ENCODE measurements at regions not wholly inside any gene's neighbourhood (a gene's known extent, or its start where the extent isn't known, plus 50 kb on each side); places are given as distances from the start of the nearest gene placed in this dataset.

DNA sequence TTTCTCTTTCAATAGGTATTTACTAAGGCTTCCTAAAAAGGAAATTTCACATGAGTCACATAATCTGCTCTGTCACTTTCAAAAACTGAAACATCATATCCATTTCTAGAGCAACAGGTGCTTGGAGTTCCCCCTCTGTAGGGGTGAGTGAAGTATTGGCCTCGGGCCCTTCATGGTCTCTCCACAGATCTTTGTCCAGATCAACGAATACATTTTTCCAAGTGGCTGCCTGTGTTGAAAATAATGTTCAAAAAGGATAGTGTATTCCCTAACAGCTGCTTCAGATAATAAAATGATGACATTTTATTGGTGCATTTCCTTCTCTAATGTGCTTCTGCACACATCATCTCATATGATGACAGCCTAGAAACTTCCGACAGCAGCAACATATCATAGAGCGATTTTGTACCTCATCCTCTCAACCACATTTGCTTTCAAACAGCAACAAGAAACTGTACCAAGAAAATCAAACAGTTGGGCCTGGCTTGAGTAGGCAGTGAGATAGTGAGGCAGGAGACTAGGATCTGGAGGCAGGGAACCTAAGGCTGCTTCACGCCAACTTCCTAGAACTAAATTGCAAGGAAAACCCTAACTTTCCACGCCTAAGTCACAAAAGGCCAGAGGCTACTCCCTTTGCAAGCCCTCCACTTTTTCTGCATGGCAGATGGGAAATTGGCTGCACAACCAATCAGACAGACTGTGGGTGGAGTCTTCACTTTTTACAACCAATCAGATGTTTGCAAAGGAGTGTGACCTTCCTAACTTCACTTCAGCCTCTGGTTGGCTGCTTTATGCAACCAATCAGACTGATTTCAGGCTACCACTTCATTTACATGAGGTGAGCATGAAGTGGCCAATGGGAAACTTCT is 340.2 kb downstream of the LRRC3B start:
- TF ChIP-seq, protein P1, sequence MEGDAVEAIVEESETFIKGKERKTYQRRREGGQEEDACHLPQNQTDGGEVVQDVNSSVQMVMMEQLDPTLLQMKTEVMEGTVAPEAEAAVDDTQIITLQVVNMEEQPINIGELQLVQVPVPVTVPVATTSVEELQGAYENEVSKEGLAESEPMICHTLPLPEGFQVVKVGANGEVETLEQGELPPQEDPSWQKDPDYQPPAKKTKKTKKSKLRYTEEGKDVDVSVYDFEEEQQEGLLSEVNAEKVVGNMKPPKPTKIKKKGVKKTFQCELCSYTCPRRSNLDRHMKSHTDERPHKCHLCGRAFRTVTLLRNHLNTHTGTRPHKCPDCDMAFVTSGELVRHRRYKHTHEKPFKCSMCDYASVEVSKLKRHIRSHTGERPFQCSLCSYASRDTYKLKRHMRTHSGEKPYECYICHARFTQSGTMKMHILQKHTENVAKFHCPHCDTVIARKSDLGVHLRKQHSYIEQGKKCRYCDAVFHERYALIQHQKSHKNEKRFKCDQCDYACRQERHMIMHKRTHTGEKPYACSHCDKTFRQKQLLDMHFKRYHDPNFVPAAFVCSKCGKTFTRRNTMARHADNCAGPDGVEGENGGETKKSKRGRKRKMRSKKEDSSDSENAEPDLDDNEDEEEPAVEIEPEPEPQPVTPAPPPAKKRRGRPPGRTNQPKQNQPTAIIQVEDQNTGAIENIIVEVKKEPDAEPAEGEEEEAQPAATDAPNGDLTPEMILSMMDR (IDR thresholded peaks at IDR 0.05; ENCODE audit: insufficient read depth, low read length, missing control alignments) = no peak
- ChIA-PET CTCF (no interaction called here), POLR2A (no interaction called here)
- no peak for DNase-seq (ENCODE audit: low read depth, low spot score)
- H3K4me3 ChIP-seq (ENCODE audit: low read depth, low read length) = no peak overlapping the region

- DNase-seq (ENCODE audit: low read depth, low spot score) = no peak
- H3K4me3 ChIP-seq (ENCODE audit: low read depth, low read length) = no peak overlapping the region
- CTCF ChIA-PET = no interaction called here
- POLR2A ChIA-PET = no interaction called here
- TF ChIP-seq, protein P1 (IDR thresholded peaks at IDR 0.05; ENCODE audit: insufficient read depth, low read length, missing control alignments) = no peak
These were observed 340.8 kb downstream of the LRRC3B start for GRCh38 chr3:26963361-26963743.

DNA sequence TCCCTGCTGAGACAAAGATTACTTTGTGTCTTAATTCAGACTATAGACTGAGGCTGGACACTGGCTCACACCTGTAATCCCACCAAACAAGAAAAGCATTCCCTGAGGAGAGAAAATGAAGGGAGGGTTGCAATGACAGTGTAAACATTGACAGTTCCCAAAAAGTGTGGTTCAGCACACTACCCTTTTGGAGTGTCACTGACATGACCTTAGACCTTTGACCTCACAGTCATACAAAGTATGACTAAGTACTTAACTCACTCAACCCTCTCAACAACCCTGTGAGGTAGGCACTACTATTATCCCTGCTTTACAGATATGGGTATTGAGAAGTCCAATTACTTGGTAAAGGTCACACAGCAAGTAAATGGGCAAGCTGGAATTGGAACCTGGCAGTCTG is 341.7 kb downstream of the LRRC3B start:
- ChIA-PET POLR2A (no interaction called here), CTCF (no interaction called here)
- DNase-seq (ENCODE audit: low read depth, low spot score) = no peak
- TF ChIP-seq, protein P1 (IDR thresholded peaks at IDR 0.05; ENCODE audit: insufficient read depth, low read length, missing control alignments) = no peak
- no peak overlapping the region for H3K4me3 ChIP-seq (ENCODE audit: low read depth, low read length)

- CTCF ChIA-PET = no interaction called here
- POLR2A ChIA-PET = no interaction called here
- no peak overlapping the region for H3K4me3 ChIP-seq (ENCODE audit: low read depth, low read length)
- DNase-seq (ENCODE audit: low read depth, low spot score) = no peak
- TF ChIP-seq, protein P1 (IDR thresholded peaks at IDR 0.05; ENCODE audit: insufficient read depth, low read length, missing control alignments) = no peak
These were observed 342.3 kb downstream of the LRRC3B start for GRCh38 chr3:26964836-26965235.

GRCh38 chr3:26967501-26967900 is 344.9 kb downstream of the LRRC3B start:
- TF ChIP-seq, protein P1 (IDR thresholded peaks at IDR 0.05; ENCODE audit: insufficient read depth, low read length, missing control alignments) = no peak
- no peak for DNase-seq (ENCODE audit: low read depth, low spot score)
- H3K4me3 ChIP-seq (ENCODE audit: low read depth, low read length) = no peak overlapping the region
- ChIA-PET POLR2A (no interaction called here), CTCF (no interaction called here)

DNA sequence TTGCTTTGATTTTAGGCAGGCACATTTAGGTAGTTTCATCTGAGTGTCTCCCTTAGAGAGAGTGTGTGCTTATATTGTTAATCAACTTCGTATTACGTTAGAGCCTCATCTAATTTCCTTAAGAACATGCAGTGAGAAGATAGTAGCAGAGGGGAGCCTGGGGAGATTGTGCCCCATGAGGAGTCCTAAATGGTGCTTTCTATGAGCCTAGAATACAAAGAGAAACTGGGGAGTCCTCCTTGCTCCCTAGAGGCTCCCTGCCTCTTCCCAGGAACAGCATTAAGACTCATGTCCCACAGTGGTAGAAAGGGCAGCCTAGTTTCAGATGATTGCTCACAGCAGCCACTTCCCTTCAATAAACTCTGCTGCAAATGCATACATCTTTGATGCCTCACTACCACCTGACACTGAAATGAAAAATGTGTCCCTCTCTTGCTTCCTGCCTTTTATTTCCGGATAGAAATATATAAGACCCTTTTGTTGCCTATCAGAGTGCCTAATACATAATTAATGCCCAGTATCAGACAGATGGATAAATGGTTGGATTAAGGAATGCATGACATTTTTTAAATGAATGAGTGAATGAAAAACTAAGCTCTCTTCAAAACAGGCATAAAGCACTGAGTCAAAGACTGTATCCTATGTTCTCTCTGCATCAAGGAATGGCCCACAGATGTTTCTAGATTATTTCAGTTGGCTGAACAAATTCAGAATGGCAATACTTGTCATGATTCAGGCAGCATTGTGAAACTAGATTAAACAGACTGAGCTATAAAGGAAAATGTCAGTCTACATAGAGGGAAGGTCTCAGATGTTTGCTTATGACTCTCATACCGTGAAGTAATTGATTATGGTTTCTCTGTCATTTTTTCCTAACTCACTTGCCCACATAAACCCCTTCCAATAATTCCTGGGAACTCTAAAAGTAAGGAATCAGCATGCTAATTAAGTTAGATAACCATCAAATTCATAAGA is 362.1 kb downstream of the LRRC3B start:
- POLR2A ChIA-PET = no interaction called here
- H3K4me3 ChIP-seq (ENCODE audit: low read depth, low read length) = no peak overlapping the region
- CTCF ChIA-PET = no interaction called here
- TF ChIP-seq, protein P1 (IDR thresholded peaks at IDR 0.05; ENCODE audit: insufficient read depth, low read length, missing control alignments) = no peak
- DNase-seq (ENCODE audit: low read depth, low spot score) = no peak

Measured in AG04449 (cell line).